HepG2 (cell line): ENCODE measurements at regions not wholly inside any gene's neighbourhood (a gene's known extent, or its start where the extent isn't known, plus 50 kb on each side); places are given as distances from the start of the nearest gene placed in this dataset.

ENCODE experiments used
- HDAC6 ChIP-seq: fragments of 200-600 bp; sonication (generic); IDR thresholded peaks from 2 replicates; pipeline ENCODE4 v1.7.0; 2017; ENCODE audit warnings: mild to moderate bottlenecking, antibody characterized with exemption, low read length, low read depth
- IKZF4 ChIP-seq: sonication (generic); formaldehyde crosslinking; IDR thresholded peaks from 2 replicates; pipeline ENCODE4 v1.5.1; 2020; ENCODE audit warnings: borderline replicate concordance, mild to moderate bottlenecking, low read depth, missing genetic modification reagents; ENCODE audit errors: not compliant biosample characterization
- KLF15 ChIP-seq: sonication (generic); formaldehyde crosslinking; IDR thresholded peaks from 2 replicates; pipeline ENCODE4 v1.8.1; 2023; ENCODE audit warnings: borderline replicate concordance, mild to moderate bottlenecking, inconsistent platforms, missing genetic modification reagents, mixed read lengths
- SMAD3 ChIP-seq: sonication (generic); formaldehyde crosslinking; IDR thresholded peaks from 2 replicates; pipeline ENCODE4 v1.4.0; 2020; ENCODE audit warnings: missing genetic modification reagents
- TARDBP ChIP-seq: sonication (generic); formaldehyde crosslinking; IDR thresholded peaks from 2 replicates; pipeline ENCODE4 v1.8.0; 2022; ENCODE audit warnings: mild to moderate bottlenecking, missing genetic modification reagents
- TEAD2 ChIP-seq: sonication (generic); formaldehyde crosslinking; IDR thresholded peaks from 2 replicates; pipeline ENCODE4 v1.9.0; 2021; ENCODE audit warnings: missing genetic modification reagents
- ZNF644 ChIP-seq: IDR thresholded peaks from 2 replicates; pipeline ENCODE4 v1.6.1; 2016; ENCODE audit warnings: low read depth
- TF ChIP-seq, protein P1 (sequence below): sonication (generic); formaldehyde crosslinking; conservative IDR thresholded peaks from 2 replicates; pipeline ENCODE4 v1.4.0; 2020; ENCODE audit warnings: mild to moderate bottlenecking, missing genetic modification reagents, moderate library complexity
- TF ChIP-seq, protein P2 (sequence below), 2 experiments: sonication (generic) in 1 of 2; formaldehyde crosslinking in 1 of 2; IDR thresholded peaks; 2 replicates each; pipeline versions ENCODE4 v1.4.0 to v1.6.1; 2018 to 2020; ENCODE audit warnings: missing genetic modification reagents in 2 of 2, borderline replicate concordance in 1 of 2, low read depth in 1 of 2, mild to moderate bottlenecking in 1 of 2, missing biosample characterization in 1 of 2
- TF ChIP-seq, protein P3 (sequence below): sonication (generic); formaldehyde crosslinking; IDR thresholded peaks from 2 replicates; pipeline ENCODE4 v1.5.1; 2020; ENCODE audit warnings: mild to moderate bottlenecking, missing genetic modification reagents

DNA sequence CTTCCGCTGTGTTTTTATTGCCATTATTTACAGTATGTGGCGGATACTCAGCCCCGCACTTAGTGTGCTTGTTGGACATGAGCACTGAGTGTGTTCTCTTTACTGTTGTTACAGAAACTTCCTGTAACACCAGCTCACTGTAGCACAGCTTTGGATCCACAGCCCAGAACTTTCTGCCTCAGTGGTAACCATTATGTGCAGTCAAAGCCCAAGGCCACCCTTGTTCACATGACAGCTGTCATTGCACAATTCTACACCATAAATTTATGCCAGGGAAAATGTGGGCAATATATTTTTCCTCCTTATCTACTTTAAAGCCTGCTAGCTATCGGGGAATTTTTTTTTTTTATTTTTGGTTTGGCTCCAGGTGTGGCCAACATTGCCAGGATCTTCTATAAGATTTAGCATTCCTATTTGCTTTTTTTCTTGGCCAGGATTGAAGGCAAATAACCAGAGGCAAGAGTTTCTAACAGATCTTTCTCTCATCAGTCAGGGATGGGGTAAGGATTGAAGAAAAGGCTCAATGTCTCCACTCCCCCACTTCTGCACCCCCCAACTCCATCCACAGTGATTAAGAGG is 176.0 kb upstream of the PELI2 start:
- TF ChIP-seq, protein P1, sequence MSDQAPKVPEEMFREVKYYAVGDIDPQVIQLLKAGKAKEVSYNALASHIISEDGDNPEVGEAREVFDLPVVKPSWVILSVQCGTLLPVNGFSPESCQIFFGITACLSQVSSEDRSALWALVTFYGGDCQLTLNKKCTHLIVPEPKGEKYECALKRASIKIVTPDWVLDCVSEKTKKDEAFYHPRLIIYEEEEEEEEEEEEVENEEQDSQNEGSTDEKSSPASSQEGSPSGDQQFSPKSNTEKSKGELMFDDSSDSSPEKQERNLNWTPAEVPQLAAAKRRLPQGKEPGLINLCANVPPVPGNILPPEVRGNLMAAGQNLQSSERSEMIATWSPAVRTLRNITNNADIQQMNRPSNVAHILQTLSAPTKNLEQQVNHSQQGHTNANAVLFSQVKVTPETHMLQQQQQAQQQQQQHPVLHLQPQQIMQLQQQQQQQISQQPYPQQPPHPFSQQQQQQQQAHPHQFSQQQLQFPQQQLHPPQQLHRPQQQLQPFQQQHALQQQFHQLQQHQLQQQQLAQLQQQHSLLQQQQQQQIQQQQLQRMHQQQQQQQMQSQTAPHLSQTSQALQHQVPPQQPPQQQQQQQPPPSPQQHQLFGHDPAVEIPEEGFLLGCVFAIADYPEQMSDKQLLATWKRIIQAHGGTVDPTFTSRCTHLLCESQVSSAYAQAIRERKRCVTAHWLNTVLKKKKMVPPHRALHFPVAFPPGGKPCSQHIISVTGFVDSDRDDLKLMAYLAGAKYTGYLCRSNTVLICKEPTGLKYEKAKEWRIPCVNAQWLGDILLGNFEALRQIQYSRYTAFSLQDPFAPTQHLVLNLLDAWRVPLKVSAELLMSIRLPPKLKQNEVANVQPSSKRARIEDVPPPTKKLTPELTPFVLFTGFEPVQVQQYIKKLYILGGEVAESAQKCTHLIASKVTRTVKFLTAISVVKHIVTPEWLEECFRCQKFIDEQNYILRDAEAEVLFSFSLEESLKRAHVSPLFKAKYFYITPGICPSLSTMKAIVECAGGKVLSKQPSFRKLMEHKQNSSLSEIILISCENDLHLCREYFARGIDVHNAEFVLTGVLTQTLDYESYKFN (CRISPR knock-in tag): no peak
- TF ChIP-seq, protein P2, sequence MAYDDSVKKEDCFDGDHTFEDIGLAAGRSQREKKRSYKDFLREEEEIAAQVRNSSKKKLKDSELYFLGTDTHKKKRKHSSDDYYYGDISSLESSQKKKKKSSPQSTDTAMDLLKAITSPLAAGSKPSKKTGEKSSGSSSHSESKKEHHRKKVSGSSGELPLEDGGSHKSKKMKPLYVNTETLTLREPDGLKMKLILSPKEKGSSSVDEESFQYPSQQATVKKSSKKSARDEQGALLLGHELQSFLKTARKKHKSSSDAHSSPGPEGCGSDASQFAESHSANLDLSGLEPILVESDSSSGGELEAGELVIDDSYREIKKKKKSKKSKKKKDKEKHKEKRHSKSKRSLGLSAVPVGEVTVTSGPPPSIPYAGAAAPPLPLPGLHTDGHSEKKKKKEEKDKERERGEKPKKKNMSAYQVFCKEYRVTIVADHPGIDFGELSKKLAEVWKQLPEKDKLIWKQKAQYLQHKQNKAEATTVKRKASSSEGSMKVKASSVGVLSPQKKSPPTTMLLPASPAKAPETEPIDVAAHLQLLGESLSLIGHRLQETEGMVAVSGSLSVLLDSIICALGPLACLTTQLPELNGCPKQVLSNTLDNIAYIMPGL (CRISPR knock-in tag; IDR thresholded peaks at IDR 0.05; ENCODE audit: borderline replicate concordance in 1 of 2, low read depth in 1 of 2): no peak
- no peak for TF ChIP-seq KLF15
- TF ChIP-seq SMAD3: no peak
- TF ChIP-seq IKZF4 (CRISPR knock-in tag): no peak
- TF ChIP-seq, protein P3, sequence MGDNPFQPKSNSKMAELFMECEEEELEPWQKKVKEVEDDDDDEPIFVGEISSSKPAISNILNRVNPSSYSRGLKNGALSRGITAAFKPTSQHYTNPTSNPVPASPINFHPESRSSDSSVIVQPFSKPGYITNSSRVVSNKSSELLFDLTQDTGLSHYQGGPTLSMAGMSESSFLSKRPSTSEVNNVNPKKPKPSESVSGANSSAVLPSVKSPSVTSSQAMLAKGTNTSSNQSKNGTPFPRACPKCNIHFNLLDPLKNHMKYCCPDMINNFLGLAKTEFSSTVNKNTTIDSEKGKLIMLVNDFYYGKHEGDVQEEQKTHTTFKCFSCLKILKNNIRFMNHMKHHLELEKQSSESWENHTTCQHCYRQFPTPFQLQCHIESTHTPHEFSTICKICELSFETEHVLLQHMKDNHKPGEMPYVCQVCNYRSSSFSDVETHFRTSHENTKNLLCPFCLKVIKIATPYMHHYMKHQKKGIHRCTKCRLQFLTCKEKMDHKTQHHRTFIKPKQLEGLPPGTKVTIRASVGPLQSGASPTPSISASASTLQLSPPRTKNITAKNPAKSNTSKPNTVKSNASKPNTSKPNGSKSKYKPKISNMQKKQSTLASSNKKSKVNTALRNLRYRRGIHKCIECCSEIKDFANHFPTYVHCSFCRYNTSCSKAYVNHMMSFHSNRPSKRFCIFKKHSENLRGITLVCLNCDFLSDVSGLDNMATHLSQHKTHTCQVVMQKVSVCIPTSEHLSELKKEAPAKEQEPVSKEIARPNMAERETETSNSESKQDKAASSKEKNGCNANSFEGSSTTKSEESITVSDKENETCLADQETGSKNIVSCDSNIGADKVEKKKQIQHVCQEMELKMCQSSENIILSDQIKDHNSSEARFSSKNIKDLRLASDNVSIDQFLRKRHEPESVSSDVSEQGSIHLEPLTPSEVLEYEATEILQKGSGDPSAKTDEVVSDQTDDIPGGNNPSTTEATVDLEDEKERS (CRISPR knock-in tag): no peak
- TF ChIP-seq TEAD2 (CRISPR knock-in tag): no peak
- no peak for TF ChIP-seq ZNF644 (CRISPR knock-in tag)
- no peak for TF ChIP-seq HDAC6
- TF ChIP-seq TARDBP (CRISPR knock-in tag): no peak
